HL-60 (cell line): ENCODE measurements at regions not wholly inside any gene's neighbourhood (a gene's known extent, or its start where the extent isn't known, plus 50 kb on each side); places are given as distances from the start of the nearest gene placed in this dataset.
"Not testable (repeated sequence)": the region's sequence is repeated elsewhere in the genome, so short reads cannot be mapped to it uniquely, and the experiment has no call there.

ENCODE experiments used
- DNase-seq, 2 experiments: peaks; one replicate each; pipeline ENCODE4 v3.0.0-alpha.2; 2010 to 2020; ENCODE audit warnings: low read depth in 1 of 2, low spot score in 1 of 2
- H3K27ac ChIP-seq: fragments of 250-450 bp; sonication (Bioruptor Pico); replicated peaks from 2 replicates; pipeline ENCODE4 v1.5.1; 2020; ENCODE audit warnings: mild to moderate bottlenecking, moderate library complexity
- H3K27me3 ChIP-seq: fragments of 250-450 bp; sonication (Bioruptor Pico); 2 replicates; pipeline ENCODE4 v1.5.1; 2021; ENCODE audit warnings: mild to moderate bottlenecking, moderate library complexity; ENCODE audit not compliant: insufficient read depth, poor library complexity, severe bottlenecking
- H3K4me3 ChIP-seq: replicated peaks from 2 replicates; pipeline ENCODE4 v1.5.1; 2011; ENCODE audit warnings: mild to moderate bottlenecking, control low read depth, low read length; ENCODE audit not compliant: insufficient read depth
- GABPA ChIP-seq: IDR thresholded peaks from 2 replicates; pipeline ENCODE4 v1.6.1; 2012; ENCODE audit warnings: low read depth
- POLR2AphosphoS5 ChIP-seq: IDR thresholded peaks from 2 replicates; pipeline ENCODE4 v1.6.1; 2012; ENCODE audit warnings: low read depth
- SPI1 ChIP-seq: IDR thresholded peaks from 2 replicates; pipeline ENCODE4 v1.6.1; 2012; ENCODE audit warnings: low read depth, mild to moderate bottlenecking, borderline replicate concordance
- TF ChIP-seq, protein P1 (sequence below): IDR thresholded peaks from one replicate; pipeline ENCODE4 v1.5.1; 2011; ENCODE audit warnings: low read length, control low read depth, inconsistent platforms; ENCODE audit not compliant: insufficient read depth
- TF ChIP-seq, protein P2 (sequence below): IDR thresholded peaks from 2 replicates; pipeline ENCODE4 v1.6.1; 2012; ENCODE audit warnings: low read depth; ENCODE audit not compliant: insufficient replicate concordance

DNA sequence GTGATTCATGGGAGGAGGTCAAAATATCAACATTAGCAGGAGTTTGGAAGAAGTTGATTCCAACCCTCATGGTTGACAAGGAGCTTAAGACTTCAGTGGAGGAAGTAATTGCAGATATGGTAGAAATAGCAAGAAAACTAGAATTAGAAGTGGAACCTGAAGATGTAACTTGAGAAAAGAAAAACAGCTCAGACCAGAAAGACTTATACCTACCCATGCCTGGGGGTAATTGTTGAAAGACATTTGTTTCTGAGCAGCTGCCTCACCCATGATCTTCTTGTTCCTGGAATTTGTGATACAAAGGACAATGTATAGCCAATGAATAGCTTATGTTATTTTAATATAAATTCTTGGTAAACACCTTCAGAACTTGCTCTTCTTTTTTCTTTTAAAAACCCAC lies 128.6 kb downstream of the LRIG2 start:
- Histone ChIP-seq H3K27me3 (no peaks in the 10 kb centered on the region), H3K27ac (no peak overlapping the region), H3K4me3 (no peak overlapping the region)
- TF ChIP-seq, protein P1, sequence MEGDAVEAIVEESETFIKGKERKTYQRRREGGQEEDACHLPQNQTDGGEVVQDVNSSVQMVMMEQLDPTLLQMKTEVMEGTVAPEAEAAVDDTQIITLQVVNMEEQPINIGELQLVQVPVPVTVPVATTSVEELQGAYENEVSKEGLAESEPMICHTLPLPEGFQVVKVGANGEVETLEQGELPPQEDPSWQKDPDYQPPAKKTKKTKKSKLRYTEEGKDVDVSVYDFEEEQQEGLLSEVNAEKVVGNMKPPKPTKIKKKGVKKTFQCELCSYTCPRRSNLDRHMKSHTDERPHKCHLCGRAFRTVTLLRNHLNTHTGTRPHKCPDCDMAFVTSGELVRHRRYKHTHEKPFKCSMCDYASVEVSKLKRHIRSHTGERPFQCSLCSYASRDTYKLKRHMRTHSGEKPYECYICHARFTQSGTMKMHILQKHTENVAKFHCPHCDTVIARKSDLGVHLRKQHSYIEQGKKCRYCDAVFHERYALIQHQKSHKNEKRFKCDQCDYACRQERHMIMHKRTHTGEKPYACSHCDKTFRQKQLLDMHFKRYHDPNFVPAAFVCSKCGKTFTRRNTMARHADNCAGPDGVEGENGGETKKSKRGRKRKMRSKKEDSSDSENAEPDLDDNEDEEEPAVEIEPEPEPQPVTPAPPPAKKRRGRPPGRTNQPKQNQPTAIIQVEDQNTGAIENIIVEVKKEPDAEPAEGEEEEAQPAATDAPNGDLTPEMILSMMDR, result no peak
- no peak for DNase-seq

DNA sequence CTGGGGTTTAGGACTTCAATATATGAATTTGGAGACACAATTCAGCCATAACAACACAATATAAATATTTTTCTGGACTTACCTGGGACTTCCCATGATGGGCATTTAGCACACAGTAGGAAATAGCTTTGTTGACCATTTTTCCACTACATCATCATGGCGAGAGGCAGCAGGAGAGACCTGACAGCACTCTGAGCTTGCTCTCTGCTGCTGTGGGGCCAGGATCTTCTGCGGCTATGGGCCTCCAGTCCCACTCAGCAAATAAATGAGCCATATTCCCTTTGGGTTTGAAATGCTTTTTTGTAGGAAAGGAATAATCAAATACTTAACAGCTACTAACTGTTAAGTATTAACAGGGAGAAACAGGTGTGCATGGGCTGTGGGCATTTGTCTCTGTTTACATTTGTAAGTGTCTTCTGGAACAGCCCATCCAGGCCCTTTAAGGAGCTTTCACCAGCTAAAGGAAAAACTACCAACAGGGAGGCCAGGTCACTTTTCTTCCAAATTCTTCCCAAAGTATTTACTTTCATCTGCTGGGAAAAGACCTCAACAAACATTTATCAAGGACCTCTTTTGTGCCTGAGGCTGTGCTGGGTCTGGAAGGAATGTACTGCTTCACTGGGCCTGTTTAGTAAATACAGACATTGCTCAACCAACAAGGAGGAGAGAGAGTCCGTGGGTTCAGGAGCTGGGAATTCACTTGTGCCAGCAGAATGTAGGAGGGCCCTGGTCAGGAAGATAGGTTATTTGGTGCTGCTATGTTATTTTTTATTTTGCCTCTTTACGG lies 133.2 kb downstream of the LRIG2 start:
- no peak for DNase-seq
- Histone ChIP-seq H3K27me3 (no peaks in the 10 kb centered on the region), H3K4me3 (no peak overlapping the region), H3K27ac (no peak overlapping the region)
- TF ChIP-seq POLR2AphosphoS5 (no peak), GABPA (no peak), SPI1 (no peak)
- TF ChIP-seq, protein P2, sequence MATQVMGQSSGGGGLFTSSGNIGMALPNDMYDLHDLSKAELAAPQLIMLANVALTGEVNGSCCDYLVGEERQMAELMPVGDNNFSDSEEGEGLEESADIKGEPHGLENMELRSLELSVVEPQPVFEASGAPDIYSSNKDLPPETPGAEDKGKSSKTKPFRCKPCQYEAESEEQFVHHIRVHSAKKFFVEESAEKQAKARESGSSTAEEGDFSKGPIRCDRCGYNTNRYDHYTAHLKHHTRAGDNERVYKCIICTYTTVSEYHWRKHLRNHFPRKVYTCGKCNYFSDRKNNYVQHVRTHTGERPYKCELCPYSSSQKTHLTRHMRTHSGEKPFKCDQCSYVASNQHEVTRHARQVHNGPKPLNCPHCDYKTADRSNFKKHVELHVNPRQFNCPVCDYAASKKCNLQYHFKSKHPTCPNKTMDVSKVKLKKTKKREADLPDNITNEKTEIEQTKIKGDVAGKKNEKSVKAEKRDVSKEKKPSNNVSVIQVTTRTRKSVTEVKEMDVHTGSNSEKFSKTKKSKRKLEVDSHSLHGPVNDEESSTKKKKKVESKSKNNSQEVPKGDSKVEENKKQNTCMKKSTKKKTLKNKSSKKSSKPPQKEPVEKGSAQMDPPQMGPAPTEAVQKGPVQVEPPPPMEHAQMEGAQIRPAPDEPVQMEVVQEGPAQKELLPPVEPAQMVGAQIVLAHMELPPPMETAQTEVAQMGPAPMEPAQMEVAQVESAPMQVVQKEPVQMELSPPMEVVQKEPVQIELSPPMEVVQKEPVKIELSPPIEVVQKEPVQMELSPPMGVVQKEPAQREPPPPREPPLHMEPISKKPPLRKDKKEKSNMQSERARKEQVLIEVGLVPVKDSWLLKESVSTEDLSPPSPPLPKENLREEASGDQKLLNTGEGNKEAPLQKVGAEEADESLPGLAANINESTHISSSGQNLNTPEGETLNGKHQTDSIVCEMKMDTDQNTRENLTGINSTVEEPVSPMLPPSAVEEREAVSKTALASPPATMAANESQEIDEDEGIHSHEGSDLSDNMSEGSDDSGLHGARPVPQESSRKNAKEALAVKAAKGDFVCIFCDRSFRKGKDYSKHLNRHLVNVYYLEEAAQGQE, result no peak
- TF ChIP-seq, protein P1, result no peak

DNA sequence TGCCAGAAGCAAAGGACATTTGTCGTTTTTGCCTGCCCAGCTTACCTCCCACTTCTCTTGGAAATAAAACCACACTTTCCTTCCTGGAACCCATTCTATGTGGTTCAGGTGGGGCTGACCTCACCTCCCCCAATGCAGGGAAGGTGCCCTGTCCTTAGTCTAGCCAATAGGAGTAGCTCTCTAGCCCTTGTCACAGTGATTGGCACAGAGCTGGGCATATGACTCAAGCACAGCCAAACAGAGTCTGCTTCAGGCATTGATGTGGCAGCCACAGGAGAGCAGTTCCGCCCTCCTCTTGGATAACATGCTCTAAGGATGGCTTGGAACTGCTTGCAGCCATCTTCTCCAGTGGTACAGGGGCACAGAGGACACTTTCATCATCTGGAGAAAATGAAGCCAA lies 134.0 kb downstream of the LRIG2 start:
- TF ChIP-seq SPI1 (no peak), GABPA (no peak), POLR2AphosphoS5 (no peak)
- TF ChIP-seq, protein P2, result no peak
- TF ChIP-seq, protein P1, result no peak
- Histone ChIP-seq H3K27ac (no peak overlapping the region), H3K4me3 (no peak overlapping the region), H3K27me3 (no peaks in the 10 kb centered on the region)
- DNase-seq, result no peak

DNA sequence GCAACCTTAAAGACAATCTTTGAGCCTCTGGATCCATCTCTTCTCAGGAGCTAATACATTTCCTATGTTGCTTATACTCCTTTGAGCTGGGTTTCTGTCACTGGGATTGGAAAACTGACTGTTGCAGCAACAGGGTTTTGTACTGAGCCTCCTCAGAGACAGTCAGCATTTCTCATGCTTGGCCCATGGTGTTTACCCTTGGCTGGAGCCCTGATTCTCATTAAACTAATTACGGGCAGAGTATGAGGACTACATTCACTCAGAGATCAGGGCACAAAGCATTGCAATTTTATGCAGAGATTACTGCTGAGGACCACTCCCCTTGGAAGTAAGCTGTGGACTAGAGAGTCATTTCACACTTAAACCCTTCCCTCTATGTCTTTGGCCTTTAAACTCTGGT lies 134.5 kb downstream of the LRIG2 start:
- H3K4me3 ChIP-seq, result no peak overlapping the region
- H3K27ac ChIP-seq, result no peak overlapping the region
- no peak for DNase-seq
- TF ChIP-seq, protein P1, result no peak
- no peak for TF ChIP-seq SPI1
- TF ChIP-seq, protein P2, result no peak
- H3K27me3 ChIP-seq, result no peaks in the 10 kb centered on the region

DNA sequence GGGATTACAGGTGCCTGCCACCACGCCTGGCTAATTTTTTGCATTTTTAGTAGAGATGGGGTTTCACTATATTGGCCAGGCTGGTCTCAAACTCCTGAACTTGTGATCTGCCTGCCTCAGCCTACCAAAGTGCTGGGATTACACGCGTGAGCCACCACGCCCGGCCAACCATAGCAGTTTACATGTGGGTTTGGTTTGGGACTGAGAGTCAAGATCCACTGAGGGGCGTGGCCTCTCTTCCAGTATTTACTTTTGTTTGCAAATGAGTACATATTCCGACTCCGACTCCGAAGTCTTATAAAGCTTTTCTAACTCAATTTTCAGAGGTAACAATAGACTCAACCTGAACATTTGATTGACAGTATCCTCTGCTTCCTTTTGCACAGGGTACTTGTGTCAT lies 135.4 kb downstream of the LRIG2 start:
- not testable (repeated sequence) for H3K27me3 ChIP-seq, DNase-seq, H3K27ac ChIP-seq, H3K4me3 ChIP-seq
